Stimulated activated CD4-positive, alpha-beta T cell treated with anti-CD3 and anti-CD28 coated beads, TNF-alpha, amount 100 ng/mL, for 4 hours (primary cell): ENCODE measurements at regions not wholly inside any gene's neighbourhood (a gene's known extent, or its start where the extent isn't known, plus 50 kb on each side); places are given as distances from the start of the nearest gene placed in this dataset.

ENCODE experiments used
- DNase-seq, 3 experiments: peaks; one replicate each; pipeline ENCODE4 v3.0.0-alpha.2; 2020; ENCODE audit warnings: low read depth in 3 of 3

- DNase-seq: no peak
These were observed 463.3 kb upstream of the DMAC1 start for GRCh38 chr9:8262625-8263622.

DNA sequence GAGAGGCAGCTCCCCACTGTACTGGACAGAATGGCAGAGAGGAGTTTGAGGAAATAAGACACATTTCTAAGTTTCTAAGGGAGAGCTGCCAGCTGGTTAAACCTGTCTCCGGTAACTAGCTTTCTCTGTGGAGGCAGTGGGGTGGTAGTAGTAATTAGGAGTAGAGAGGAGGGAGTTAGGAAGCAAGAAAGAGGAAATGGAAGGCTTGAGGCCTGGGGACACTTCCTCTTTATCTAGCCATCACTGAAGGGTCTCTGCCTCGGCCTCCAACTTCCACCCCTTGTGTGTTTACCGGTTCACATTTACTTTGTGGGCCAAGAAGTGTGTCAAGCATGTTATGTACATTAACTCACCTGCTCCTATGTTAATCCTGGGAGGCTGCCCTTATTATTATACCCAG, 462.2 kb upstream of the DMAC1 start:
- DNase-seq: no peak

DNA sequence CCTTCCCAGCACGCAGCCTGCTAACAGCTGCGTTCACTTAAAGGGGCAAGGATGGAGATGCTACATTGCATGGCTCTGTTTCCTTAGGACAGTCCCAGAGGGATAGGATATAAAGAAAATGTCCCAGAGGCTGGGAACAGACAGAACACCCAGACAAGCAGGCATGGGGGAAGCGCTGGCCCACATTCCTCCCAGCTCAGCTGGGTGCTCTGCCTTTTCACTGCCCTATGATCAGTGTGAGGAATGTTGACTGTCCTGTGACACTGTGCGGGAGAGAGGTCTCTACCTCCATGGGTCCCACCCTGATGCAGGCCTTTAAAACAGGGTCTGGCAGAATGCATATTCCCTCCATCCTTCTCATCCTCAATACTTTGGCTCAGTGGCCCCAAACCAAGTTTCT, 459.4 kb upstream of the DMAC1 start:
- no peak for DNase-seq

- no peak for DNase-seq
These were observed 457.3 kb upstream of the DMAC1 start for GRCh38 chr9:8256880-8257279.

- DNase-seq: no peak
These were observed 456.3 kb upstream of the DMAC1 start for GRCh38 chr9:8255850-8256249.

GRCh38 chr9:8254541-8254940, 455.0 kb upstream of the DMAC1 start:
- DNase-seq: no peak

DNA sequence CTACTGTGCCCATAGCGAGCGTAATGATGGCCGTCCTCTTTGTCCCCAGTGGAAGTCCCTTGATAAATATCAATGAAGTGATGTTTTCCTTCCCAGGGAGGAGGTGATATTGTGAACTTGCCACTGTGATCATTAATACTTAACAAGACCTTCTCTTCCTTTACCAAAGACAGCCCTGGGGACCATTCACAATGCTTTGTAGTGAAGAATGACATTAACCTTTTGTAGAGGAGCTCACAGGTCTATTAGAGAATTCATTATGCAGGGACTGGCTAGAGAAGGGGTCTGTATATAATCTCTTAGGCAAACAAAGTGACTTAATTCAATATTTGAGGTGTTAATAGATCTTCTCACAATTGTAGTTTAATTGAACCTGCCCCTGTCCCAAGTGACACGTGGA, 452.9 kb upstream of the DMAC1 start:
- no peak for DNase-seq

GRCh38 chr9:8251566-8251965, 452.0 kb upstream of the DMAC1 start:
- DNase-seq: no peak

DNA sequence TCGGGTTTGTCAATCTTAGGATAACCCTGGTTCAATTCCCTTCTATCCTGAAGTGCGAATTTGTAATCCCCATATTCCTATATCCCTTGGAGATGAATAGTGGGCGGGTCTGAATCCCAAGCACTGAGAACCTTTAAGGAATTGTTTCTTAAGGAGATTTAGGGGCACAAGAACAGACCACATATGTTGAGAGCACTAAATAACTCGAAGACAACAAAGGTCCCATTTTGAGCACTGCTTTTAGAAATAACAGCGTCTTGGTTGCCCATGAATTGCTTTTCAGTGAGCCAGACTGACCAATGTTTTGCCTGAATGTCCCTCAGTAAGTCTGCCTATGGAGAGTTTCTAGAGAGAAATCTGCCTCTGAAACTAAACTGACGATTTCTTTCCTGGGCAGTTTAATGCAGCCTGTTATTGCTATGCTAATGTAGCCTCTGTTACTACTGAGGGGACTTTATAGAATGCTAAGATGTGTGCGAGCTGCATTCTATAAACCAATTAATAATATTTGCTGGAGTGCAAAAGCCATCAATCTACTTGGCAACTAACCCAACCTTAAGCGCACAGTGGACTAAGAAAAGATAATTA, 445.0 kb upstream of the DMAC1 start:
- DNase-seq: no peak

GRCh38 chr9:8241201-8241600, 441.6 kb upstream of the DMAC1 start:
- no peak for DNase-seq

GRCh38 chr9:8237096-8237495, 437.5 kb upstream of the DMAC1 start:
- DNase-seq: no peak

- no peak for DNase-seq
These were observed 435.9 kb upstream of the DMAC1 start for GRCh38 chr9:8235489-8235888.

GRCh38 chr9:8234316-8234715, 434.7 kb upstream of the DMAC1 start:
- no peak for DNase-seq

- DNase-seq: no peak
These were observed 433.1 kb upstream of the DMAC1 start for GRCh38 chr9:8232726-8233125.

- no peak for DNase-seq
These were observed 429.6 kb upstream of the DMAC1 start for GRCh38 chr9:8229226-8229625.

- DNase-seq: no peak
These were observed 424.8 kb upstream of the DMAC1 start for GRCh38 chr9:8224381-8224801.

- DNase-seq: no peak
These were observed 424.3 kb upstream of the DMAC1 start for GRCh38 chr9:8223861-8224260.

DNA sequence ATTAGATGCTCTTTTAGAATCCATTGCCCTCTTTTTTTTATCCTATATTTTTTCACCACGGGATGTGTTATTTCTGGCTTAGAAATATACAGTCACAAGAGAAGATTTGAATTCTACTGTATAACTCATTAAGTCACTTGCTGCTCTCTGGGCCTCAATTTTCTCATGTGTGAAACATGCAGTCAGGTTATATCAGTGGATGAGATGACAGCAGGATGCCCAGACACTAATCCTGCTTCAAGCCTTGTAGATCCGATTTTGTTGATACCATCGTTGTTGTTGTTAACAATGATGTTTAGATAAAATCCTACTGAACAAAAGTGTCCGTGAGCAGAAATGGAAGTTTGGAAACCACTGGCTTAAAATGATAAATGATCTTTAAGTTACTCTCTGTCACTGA, 421.9 kb upstream of the DMAC1 start:
- DNase-seq: no peak

DNA sequence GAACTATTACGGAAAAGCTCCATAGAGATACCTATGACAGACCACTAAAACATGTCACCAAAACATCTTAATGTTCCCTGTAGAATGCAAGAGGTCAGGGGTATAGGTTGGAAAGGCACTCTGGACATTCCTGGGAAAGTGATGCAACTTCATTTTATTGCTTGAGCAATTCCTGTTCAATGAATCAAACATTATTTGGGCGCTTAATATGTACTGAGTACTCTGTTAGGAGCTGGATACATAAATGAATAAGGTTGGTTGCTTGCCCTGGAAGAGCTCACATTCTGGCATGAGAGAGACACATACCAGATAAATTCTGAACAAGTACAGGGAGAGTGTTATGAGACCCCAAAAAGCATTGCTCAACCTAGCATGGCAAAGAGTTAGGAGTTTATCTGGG, 408.9 kb upstream of the DMAC1 start:
- no peak for DNase-seq

DNA sequence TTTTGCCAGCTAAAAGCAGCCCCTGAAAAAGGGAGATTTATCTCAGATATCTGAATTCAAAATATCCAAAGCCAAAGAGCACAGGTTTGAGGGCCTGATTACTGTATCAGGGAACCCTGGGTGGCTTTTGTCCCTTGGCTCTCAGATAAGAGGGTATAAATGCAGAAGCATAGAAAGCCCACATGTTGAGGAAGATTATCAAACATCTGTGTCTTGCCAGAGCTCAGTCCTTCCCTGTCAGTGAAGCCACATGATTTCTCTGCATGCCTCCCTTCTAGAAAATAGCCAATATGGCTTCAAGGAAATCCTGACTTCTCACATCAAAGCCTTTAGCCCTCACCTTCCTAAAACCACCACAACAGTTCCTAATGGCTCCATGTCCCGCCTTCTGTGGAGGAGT, 408.0 kb upstream of the DMAC1 start:
- no peak for DNase-seq

GRCh38 chr9:8206720-8207119, 407.1 kb upstream of the DMAC1 start:
- DNase-seq: no peak

DNA sequence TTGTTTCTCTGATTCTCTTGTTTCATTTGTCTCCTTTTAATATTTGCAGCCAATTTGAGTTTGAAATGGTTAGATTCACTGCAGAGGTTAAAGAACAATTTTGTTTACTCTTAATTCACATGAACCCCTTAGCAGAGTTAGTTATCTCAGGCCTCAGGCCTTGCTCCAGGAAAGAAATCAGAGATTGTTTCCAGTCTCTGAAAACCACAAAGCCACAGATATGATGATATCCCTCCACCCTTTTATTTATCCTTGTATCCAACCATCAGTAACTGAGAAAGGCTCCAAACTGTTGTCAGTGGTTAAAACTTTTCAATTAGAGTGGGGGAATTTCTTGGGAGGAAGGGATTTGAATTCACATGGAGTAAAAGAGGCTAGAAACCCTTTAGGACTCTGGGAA, 406.0 kb upstream of the DMAC1 start:
- no peak for DNase-seq

DNA sequence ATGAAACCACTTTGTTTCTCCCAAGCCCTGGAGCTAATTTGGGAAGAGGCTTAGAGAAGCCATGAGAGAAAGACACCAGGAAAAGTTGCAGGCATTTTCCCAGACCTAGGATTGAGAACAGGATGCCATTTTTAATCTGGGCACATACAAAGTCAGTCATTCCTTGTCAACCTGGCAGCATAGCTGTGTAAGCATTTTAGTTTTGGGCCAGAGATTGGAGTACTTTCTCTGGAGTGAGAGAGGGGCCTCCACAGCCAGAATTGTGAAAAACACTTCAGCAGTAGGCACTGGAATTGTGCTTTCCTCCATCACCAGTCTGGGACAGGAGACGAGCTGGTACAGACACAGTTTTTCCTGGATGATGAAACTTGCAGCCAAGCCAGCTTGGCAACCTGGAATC, 390.3 kb upstream of the DMAC1 start:
- no peak for DNase-seq
